HG03432 (cell line): ENCODE measurements at regions not wholly inside any gene's neighbourhood (a gene's known extent, or its start where the extent isn't known, plus 50 kb on each side); places are given as distances from the start of the nearest gene placed in this dataset.

ENCODE experiments used
- ATAC-seq: cut with Tn5 transposase; IDR thresholded peaks from one replicate; pipeline ENCODE4 v1.9.1; 2021; ENCODE audit warnings: mild to moderate bottlenecking, moderate library complexity; ENCODE audit not compliant: unreplicated experiment

DNA sequence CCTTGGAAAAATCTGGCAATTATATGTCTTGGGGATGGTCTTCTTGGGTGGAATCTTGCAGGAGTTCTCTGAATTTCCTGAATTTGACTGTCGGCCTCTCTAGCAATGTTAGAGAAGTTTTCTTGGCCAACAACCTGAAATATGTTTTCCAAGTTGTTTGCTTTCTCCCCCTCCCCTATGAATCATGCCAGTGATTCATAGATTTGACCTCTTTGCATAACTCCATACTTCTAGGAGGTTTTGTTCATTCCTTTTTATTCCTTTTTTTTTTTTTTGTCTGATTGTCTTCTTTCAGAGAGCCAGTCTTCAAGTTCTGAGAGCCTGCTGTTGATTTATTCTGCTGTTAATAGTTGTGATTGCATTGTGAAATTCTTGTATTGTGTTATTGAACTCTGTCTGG lies 56.7 kb upstream of the SLC44A1 start:
- no peak for ATAC-seq

DNA sequence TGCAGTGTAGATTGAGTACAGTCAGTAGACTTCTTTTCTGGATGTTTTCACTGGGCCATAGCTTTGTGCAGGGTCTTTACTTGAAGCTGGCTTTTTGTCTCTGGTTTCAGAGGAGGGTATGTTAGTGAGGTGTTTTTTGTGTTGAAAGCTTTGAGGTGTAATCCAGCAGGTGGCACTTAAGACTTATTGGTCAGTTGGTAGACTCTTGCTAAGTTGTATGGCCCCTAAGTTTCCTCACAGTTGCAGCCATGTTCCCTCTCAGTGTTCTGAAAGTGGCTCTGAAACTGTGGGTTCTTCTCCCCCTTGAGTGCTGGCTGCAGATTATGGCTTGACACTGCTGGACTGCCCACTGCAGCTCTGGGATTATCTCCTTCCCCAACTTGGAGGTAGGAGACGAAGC lies 55.7 kb upstream of the SLC44A1 start:
- ATAC-seq, result no peak

- peak; percentile 88 for ATAC-seq
Measured at GRCh38 chr9:105191508-105192121, 52.8 kb upstream of the SLC44A1 start.

GRCh38 chr9:105193560-105193959 lies 50.9 kb upstream of the SLC44A1 start:
- ATAC-seq, result no peak

DNA sequence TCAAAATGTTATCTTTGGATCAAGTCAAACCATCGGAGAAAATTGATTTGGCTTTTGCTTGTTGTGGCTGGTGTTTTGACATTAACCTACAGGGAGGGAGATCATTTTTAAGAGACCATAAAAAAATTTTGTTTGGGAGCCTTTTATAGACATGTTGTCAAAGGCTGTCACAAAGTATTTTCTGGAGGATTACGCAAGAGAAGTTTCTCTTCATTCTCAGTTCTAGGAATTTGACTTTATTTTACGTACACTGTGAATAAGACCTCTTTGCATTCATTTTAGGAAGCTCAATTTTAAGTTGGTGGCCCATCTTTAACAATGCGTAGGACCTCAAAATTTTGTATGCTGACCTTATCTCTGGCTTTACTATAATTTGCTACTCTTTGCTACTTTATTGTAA lies 50.2 kb upstream of the SLC44A1 start:
- no peak for ATAC-seq
